ENCODE measurements at regions not wholly inside any gene's neighbourhood (a gene's known extent, or its start where the extent isn't known, plus 50 kb on each side); places are given as distances from the start of the nearest gene placed in this dataset.

GRCh38 chr6:41450581-41450980 lies 95.6 kb upstream of the FOXP4 start:
- TF ChIP-seq CTCF (IDR thresholded peaks at IDR 0.05; ENCODE audit: low read depth, low read length) (no peak), POLR2A (IDR thresholded peaks at IDR 0.05; ENCODE audit: extremely low read depth, insufficient read length) (no peak)

Data from NB4 (cell line).